IMR-90 (cell line): ENCODE measurements at regions not wholly inside any gene's neighbourhood (a gene's known extent, or its start where the extent isn't known, plus 50 kb on each side); places are given as distances from the start of the nearest gene placed in this dataset.

Source experiments
- ATAC-seq: fragments of 200-7000 bp; cut with Tn5 transposase; 2 replicates; pipeline ENCODE4 v1.9.1; 2020; ENCODE audit warnings: low read depth, mild to moderate bottlenecking, moderate library complexity
- BruUV-seq: library from RNA; stranded (reverse); fragments of 400-500 nt; replicated peaks from 2 replicates; lab custom pipeline; 2021; lab: Mats Ljungman, UMichigan
- CTCF ChIA-PET: fragments of 300-600 bp; formaldehyde crosslinking; extraction: SDS; loops from one replicate; lab custom pipeline; 2021; ENCODE audit warnings: antibody characterized with exemption; lab: Yijun Ruan, JAX
- POLR2A ChIA-PET: fragments of 300-600 bp; sonication (Branson Sonifier 250); formaldehyde crosslinking; loops from one replicate; lab custom pipeline; 2022; ENCODE audit warnings: antibody characterized with exemption; ENCODE audit not compliant: unreplicated experiment; lab: Charles Lee
- DNase-seq: peaks from one replicate; pipeline ENCODE4 v3.0.0; 2013
- H2AFZ ChIP-seq: replicated peaks from 2 replicates; pipeline ENCODE3; 2013; ENCODE audit warnings: low read length, mild to moderate bottlenecking; ENCODE audit not compliant: poor library complexity
- H2AK5ac ChIP-seq: 2 replicates; pipeline ENCODE4 v1.6.1; 2013; ENCODE audit warnings: low read depth, low read length, inconsistent platforms
- H2AK9ac ChIP-seq: replicated peaks from 2 replicates; pipeline ENCODE3; 2013; ENCODE audit warnings: mild to moderate bottlenecking, low read depth, low read length, moderate library complexity; ENCODE audit not compliant: poor library complexity
- H2BK120ac ChIP-seq: 2 replicates; pipeline ENCODE4 v1.6.1; 2013; ENCODE audit warnings: low read depth, low read length, inconsistent platforms
- H2BK15ac ChIP-seq: 3 replicates; pipeline ENCODE4 v1.6.1; 2013; ENCODE audit warnings: low read depth, low read length, inconsistent platforms
- H2BK20ac ChIP-seq: 2 replicates; pipeline ENCODE4 v1.6.1; 2013; ENCODE audit warnings: low read depth, mild to moderate bottlenecking, inconsistent platforms, low read length, moderate library complexity
- H2BK5ac ChIP-seq: 2 replicates; pipeline ENCODE4 v1.6.1; 2013; ENCODE audit warnings: mild to moderate bottlenecking, low read depth, low read length, inconsistent platforms; ENCODE audit not compliant: poor library complexity, severe bottlenecking
- H3K14ac ChIP-seq: replicated peaks from 2 replicates; pipeline ENCODE4 v1.6.1; 2013; ENCODE audit warnings: low read depth, low read length, inconsistent platforms
- H3K18ac ChIP-seq: 2 replicates; pipeline ENCODE4 v1.6.1; 2013; ENCODE audit warnings: low read depth, low read length, control low read depth
- H3K23ac ChIP-seq: 2 replicates; pipeline ENCODE4 v1.6.1; 2013; ENCODE audit warnings: low read depth, low read length, inconsistent platforms
- H3K27ac ChIP-seq: 2 replicates; pipeline ENCODE4 v1.5.1; 2013; ENCODE audit warnings: mild to moderate bottlenecking, control low read depth, low read length; ENCODE audit not compliant: insufficient read depth
- H3K27me3 ChIP-seq: 2 replicates; pipeline ENCODE4 v1.6.1; 2013; ENCODE audit warnings: low read length; ENCODE audit not compliant: control insufficient read depth, insufficient read depth
- H3K36me3 ChIP-seq: 2 replicates; pipeline ENCODE4 v1.6.1; 2013; ENCODE audit warnings: low read length, mixed read lengths; ENCODE audit not compliant: control insufficient read depth, insufficient read depth
- H3K4ac ChIP-seq: 2 replicates; pipeline ENCODE4 v1.6.1; 2013; ENCODE audit warnings: low read depth, low read length, inconsistent platforms
- H3K4me1 ChIP-seq: 2 replicates; pipeline ENCODE4 v1.6.1; 2013; ENCODE audit warnings: low read length, mixed read lengths; ENCODE audit not compliant: control insufficient read depth, insufficient read depth
- H3K4me2 ChIP-seq: 2 replicates; pipeline ENCODE4 v1.6.1; 2013; ENCODE audit warnings: low read depth, mild to moderate bottlenecking, control low read depth, low read length, moderate library complexity
- H3K4me3 ChIP-seq: 2 replicates; pipeline ENCODE4 v1.5.1; 2013; ENCODE audit warnings: low read depth, mild to moderate bottlenecking, control low read depth, low read length, moderate library complexity; ENCODE audit not compliant: insufficient read depth
- H3K56ac ChIP-seq: 2 replicates; pipeline ENCODE4 v1.6.1; 2013; ENCODE audit warnings: low read length, inconsistent platforms; ENCODE audit not compliant: insufficient read depth; ENCODE audit errors: extremely low read depth
- H3K79me1 ChIP-seq, 2 experiments: 2 replicates each; pipeline ENCODE4 v1.6.1; 2013; ENCODE audit warnings: low read length in 2 of 2, inconsistent platforms in 1 of 2, low read depth in 1 of 2
- H3K9ac ChIP-seq: 2 replicates; pipeline ENCODE4 v1.6.1; 2013; ENCODE audit warnings: low read depth, low read length, control low read depth
- H3K9me1 ChIP-seq: 2 replicates; pipeline ENCODE4 v1.6.1; 2013; ENCODE audit warnings: low read length, inconsistent platforms; ENCODE audit not compliant: insufficient read depth
- H3K9me3 ChIP-seq: 2 replicates; pipeline ENCODE4 v1.6.1; 2013; ENCODE audit warnings: low read length; ENCODE audit not compliant: control insufficient read depth, insufficient read depth
- H4K20me1 ChIP-seq: 2 replicates; pipeline ENCODE4 v1.6.1; 2013; ENCODE audit warnings: low read length, inconsistent platforms; ENCODE audit not compliant: insufficient read depth
- H4K5ac ChIP-seq: 2 replicates; pipeline ENCODE4 v1.6.1; 2013; ENCODE audit warnings: mild to moderate bottlenecking, low read depth, low read length, control low read depth
- H4K8ac ChIP-seq, 2 experiments: 2 replicates each; pipeline ENCODE4 v1.6.1; 2013; ENCODE audit warnings: low read depth in 2 of 2, low read length in 2 of 2, control low read depth in 1 of 2, inconsistent platforms in 1 of 2
- H4K91ac ChIP-seq: 2 replicates; pipeline ENCODE4 v1.6.1; 2013; ENCODE audit warnings: low read depth, low read length, inconsistent platforms; ENCODE audit not compliant: insufficient read depth
- CEBPB ChIP-seq: IDR thresholded peaks from 2 replicates; pipeline ENCODE4 v1.6.1; 2012; ENCODE audit warnings: low read depth, low read length, improper control_type of control experiment
- NFE2L2 ChIP-seq: fragments of 150-350 bp; IDR thresholded peaks from 2 replicates; pipeline ENCODE4 v1.6.1; 2016; ENCODE audit warnings: low read depth, mild to moderate bottlenecking, low read length
- RFX5 ChIP-seq: IDR thresholded peaks from 2 replicates; pipeline ENCODE4 v1.8.0; 2012; ENCODE audit warnings: low read depth, mild to moderate bottlenecking, low read length, moderate library complexity
- SMC3 ChIP-seq: fragments of 150-350 bp; IDR thresholded peaks from 2 replicates; pipeline ENCODE4 v1.6.1; 2016; ENCODE audit warnings: low read depth, mild to moderate bottlenecking, antibody characterized with exemption, low read length, moderate library complexity
- WGBS, 2 experiments: methylation state at CpG; one replicate each; pipeline versions ENCODE4 v1.1.5 to v1.1.7; 2013; ENCODE audit warnings: missing lambda C conversion rate in 2 of 2; ENCODE audit not compliant: insufficient read length in 1 of 2; ENCODE audit errors: extremely low coverage in 2 of 2; 5-methylcytosine and 5-hydroxymethylcytosine counted together
- dilution Hi-C: fragments of 300-500 bp; cut with HindIII; formaldehyde crosslinking; loops from one replicate; pipeline ENCODE4 v1.14.3; 2018; ENCODE audit warnings: low sequenced_read_pairs; ENCODE audit not compliant: unreplicated experiment
- in situ Hi-C: fragments of 300-500 bp; cut with MboI; formaldehyde crosslinking; loops from 3 replicates; pipeline ENCODE4 v1.14.3; 2019; ENCODE audit warnings: low sequenced_read_pairs, inconsistent platforms, mixed read lengths
- intact Hi-C: fragments of 100-400 bp; cut with micrococcal nuclease; formaldehyde crosslinking; loops from 2 replicates; pipeline ENCODE4 v1.10.0; 2022
- TF ChIP-seq, protein P1 (sequence below): fragments of 150-350 bp; IDR thresholded peaks from 2 replicates; pipeline ENCODE4 v1.6.1; 2017; ENCODE audit warnings: mild to moderate bottlenecking, antibody characterized with exemption, low read length, low read depth

DNA sequence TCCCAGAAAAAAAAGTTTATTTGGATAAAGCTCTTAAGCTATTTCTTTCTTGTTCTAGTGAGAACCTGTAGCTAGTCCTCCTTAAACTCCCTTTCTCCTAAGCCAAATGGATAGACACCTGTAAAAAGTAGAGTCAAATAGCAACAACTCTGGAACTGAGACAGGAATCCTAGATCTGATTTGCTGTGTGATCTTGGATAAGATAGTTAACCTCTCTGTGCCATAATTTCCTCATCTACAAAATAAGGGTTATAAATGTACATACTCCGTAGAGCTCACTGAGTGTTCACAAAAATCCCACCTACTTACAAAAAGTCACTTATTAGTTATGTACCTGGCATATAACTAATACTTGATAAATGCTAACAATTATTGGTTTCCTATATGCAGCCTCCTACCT, 270.3 kb downstream of the ABCC12 start:
- Histone ChIP-seq H4K91ac (no peak overlapping the region), H3K4me1 (peaks cover 6% of the 10 kb centered on the region), H3K9me1 (no peaks in the 10 kb centered on the region), H2AFZ (no peak overlapping the region), H3K56ac (no peak overlapping the region), H3K23ac (no peak overlapping the region), H3K9ac (no peak overlapping the region), H2AK9ac (no peak overlapping the region), H3K14ac (no peak overlapping the region), H2BK15ac (no peak overlapping the region), H4K5ac (no peak overlapping the region), H3K4ac (no peak overlapping the region), H2BK5ac (no peak overlapping the region), H3K36me3 (no peaks in the 10 kb centered on the region), H3K27me3 (no peaks in the 10 kb centered on the region), H2AK5ac (no peak overlapping the region), H2BK20ac (no peak overlapping the region), H3K4me2 (no peak overlapping the region), H4K20me1 (no peaks in the 10 kb centered on the region), H3K79me1 (no peaks in the 10 kb centered on the region), H4K8ac (no peak overlapping the region), H3K27ac (no peak overlapping the region), H3K9me3 (no peaks in the 10 kb centered on the region), H2BK120ac (no peak overlapping the region), H3K4me3 (no peak overlapping the region), H3K18ac (no peak overlapping the region)
- DNase-seq (no peak), ATAC-seq (no peak)
- POLR2A ChIA-PET = no interaction called here
- no CpG with 5 or more reads among the region's 1 CpG for WGBS, 2 experiments
- CTCF ChIA-PET = interaction anchor here (0.9 kb wide), 1 partner anchor 11 kb away, joined by 3 read pairs; no protein-coding TSS in a partner anchor
- dilution Hi-C loops (no loop called here), in situ Hi-C loops (no loop called here), intact Hi-C loops (loop anchor here (10.0 kb wide), 2 partner anchors 269 to 421 kb away; partner anchors contain the start of genes ABCC12, ITFG1 and PHKB)
- TF ChIP-seq CEBPB (no peak), NFE2L2 (no peak), SMC3 (no peak), RFX5 (no peak)
- TF ChIP-seq, protein P1, sequence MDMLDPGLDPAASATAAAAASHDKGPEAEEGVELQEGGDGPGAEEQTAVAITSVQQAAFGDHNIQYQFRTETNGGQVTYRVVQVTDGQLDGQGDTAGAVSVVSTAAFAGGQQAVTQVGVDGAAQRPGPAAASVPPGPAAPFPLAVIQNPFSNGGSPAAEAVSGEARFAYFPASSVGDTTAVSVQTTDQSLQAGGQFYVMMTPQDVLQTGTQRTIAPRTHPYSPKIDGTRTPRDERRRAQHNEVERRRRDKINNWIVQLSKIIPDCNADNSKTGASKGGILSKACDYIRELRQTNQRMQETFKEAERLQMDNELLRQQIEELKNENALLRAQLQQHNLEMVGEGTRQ = no peak
- no TSS peak for BruUV-seq
